HG02588 (cell line): ENCODE measurements at regions not wholly inside any gene's neighbourhood (a gene's known extent, or its start where the extent isn't known, plus 50 kb on each side); places are given as distances from the start of the nearest gene placed in this dataset.
"Not testable (repeated sequence)": the region's sequence is repeated elsewhere in the genome, so short reads cannot be mapped to it uniquely, and the experiment has no call there.

Experiments used
- ATAC-seq: cut with Tn5 transposase; IDR thresholded peaks from one replicate; pipeline ENCODE4 v1.9.1; 2021; ENCODE audit warnings: mild to moderate bottlenecking, moderate library complexity; ENCODE audit not compliant: unreplicated experiment

- ATAC-seq, result no peak
Measured at GRCh38 chr3:174442302-174442682, 416.8 kb upstream of the NAALADL2 start.

GRCh38 chr3:174444391-174444790 lies 414.7 kb upstream of the NAALADL2 start:
- ATAC-seq, result no peak

GRCh38 chr3:174457758-174458157 lies 401.4 kb upstream of the NAALADL2 start:
- no peak for ATAC-seq

GRCh38 chr3:174460831-174461230 lies 398.3 kb upstream of the NAALADL2 start:
- no peak for ATAC-seq

GRCh38 chr3:174462916-174463315 lies 396.2 kb upstream of the NAALADL2 start:
- ATAC-seq, result no peak

- no peak for ATAC-seq
Measured at GRCh38 chr3:174465177-174465576, 394.0 kb upstream of the NAALADL2 start.

GRCh38 chr3:174466471-174467054 lies 392.6 kb upstream of the NAALADL2 start:
- no peak for ATAC-seq

- ATAC-seq, result no peak
Measured at GRCh38 chr3:174477491-174477890, 381.6 kb upstream of the NAALADL2 start.

GRCh38 chr3:174480767-174481166 lies 378.4 kb upstream of the NAALADL2 start:
- ATAC-seq, result no peak

GRCh38 chr3:174482541-174482940 lies 376.6 kb upstream of the NAALADL2 start:
- no peak for ATAC-seq

GRCh38 chr3:174483254-174483653 lies 375.9 kb upstream of the NAALADL2 start:
- no peak for ATAC-seq

GRCh38 chr3:174483856-174484255 lies 375.3 kb upstream of the NAALADL2 start:
- not testable (repeated sequence) for ATAC-seq

GRCh38 chr3:174488527-174488926 lies 370.6 kb upstream of the NAALADL2 start:
- ATAC-seq, result no peak

- no peak for ATAC-seq
Measured at GRCh38 chr3:174495311-174495710, 363.8 kb upstream of the NAALADL2 start.

GRCh38 chr3:174495928-174496327 lies 363.2 kb upstream of the NAALADL2 start:
- no peak for ATAC-seq

- no peak for ATAC-seq
Measured at GRCh38 chr3:174498638-174499037, 360.5 kb upstream of the NAALADL2 start.

GRCh38 chr3:174505266-174505665 lies 353.9 kb upstream of the NAALADL2 start:
- no peak for ATAC-seq

- ATAC-seq, result no peak
Measured at GRCh38 chr3:174524203-174524602, 334.9 kb upstream of the NAALADL2 start.

- no peak for ATAC-seq
Measured at GRCh38 chr3:174529298-174529697, 329.8 kb upstream of the NAALADL2 start.

GRCh38 chr3:174531262-174531982 lies 327.7 kb upstream of the NAALADL2 start:
- no peak for ATAC-seq

- ATAC-seq, result no peak
Measured at GRCh38 chr3:174532216-174532615, 326.9 kb upstream of the NAALADL2 start.

- ATAC-seq, result no peak
Measured at GRCh38 chr3:174532776-174533175, 326.4 kb upstream of the NAALADL2 start.

- ATAC-seq, result no peak
Measured at GRCh38 chr3:174533286-174533685, 325.8 kb upstream of the NAALADL2 start.
